Colonic mucosa (tissue), 4 donors: ENCODE measurements at regions not wholly inside any gene's neighbourhood (a gene's known extent, or its start where the extent isn't known, plus 50 kb on each side); places are given as distances from the start of the nearest gene placed in this dataset.

Source experiments
- DNase-seq: peaks from one replicate; pipeline ENCODE4 v3.0.0-alpha.2; 2020
- H3K27ac ChIP-seq: fragments of 200-600 bp; one replicate; pipeline ENCODE4 v1.8.0; 2021
- H3K27me3 ChIP-seq: fragments of 200-600 bp; one replicate; pipeline ENCODE4 v1.8.0; 2021
- H3K36me3 ChIP-seq: fragments of 200-600 bp; one replicate; pipeline ENCODE4 v1.8.0; 2021
- H3K4me1 ChIP-seq: fragments of 200-600 bp; one replicate; pipeline ENCODE4 v1.8.0; 2021; ENCODE audit warnings: mild to moderate bottlenecking
- H3K4me3 ChIP-seq: fragments of 200-600 bp; one replicate; pipeline ENCODE4 v1.8.0; 2021
- H3K9ac ChIP-seq, 2 donors: one replicate each; pipeline ENCODE4 v1.7.0; 2013; ENCODE audit warnings: control low read depth in 2 of 2, low read depth in 2 of 2, low read length in 2 of 2
- H3K9me3 ChIP-seq: fragments of 200-600 bp; one replicate; pipeline ENCODE4 v1.8.0; 2021
- CTCF ChIP-seq: fragments of 200-600 bp; IDR thresholded peaks from one replicate; pipeline ENCODE4 v1.8.0; 2022; ENCODE audit warnings: antibody characterized with exemption, mild to moderate bottlenecking
- intact Hi-C: fragments of 100-400 bp; cut with DNase I; formaldehyde crosslinking; loops from one replicate; pipeline ENCODE4 v1.14.1; 2022
- donor health status: healthy.
- donor health status: DM: no; HTN: no; CAD: no.
- donor health status: DM: no; HTN: no; CAD: no.

- H3K9me3 ChIP-seq, result no peaks in the 10 kb centered on the region
- H3K27me3 ChIP-seq, result no peaks in the 10 kb centered on the region
- intact Hi-C loops, result no loop called here
- H3K4me3 ChIP-seq, result no peak overlapping the region
- TF ChIP-seq CTCF, result no peak
- H3K4me1 ChIP-seq, result no peaks in the 10 kb centered on the region
- no peaks in the 10 kb centered on the region for H3K36me3 ChIP-seq
- no peak for DNase-seq
- H3K9ac ChIP-seq, result no peak overlapping the region
- H3K27ac ChIP-seq, result no peak overlapping the region
These were observed 460.8 kb upstream of the CDH20 start for GRCh38 chr18:60872434-60872833.

GRCh38 chr18:60873708-60874107 lies 459.5 kb upstream of the CDH20 start:
- no peaks in the 10 kb centered on the region for H3K36me3 ChIP-seq
- no peaks in the 10 kb centered on the region for H3K4me1 ChIP-seq
- no peaks in the 10 kb centered on the region for H3K27me3 ChIP-seq
- H3K9me3 ChIP-seq, result no peaks in the 10 kb centered on the region
- DNase-seq, result no peak
- intact Hi-C loops, result no loop called here
- no peak overlapping the region for H3K4me3 ChIP-seq
- no peak for TF ChIP-seq CTCF
- H3K9ac ChIP-seq, result no peak overlapping the region
- H3K27ac ChIP-seq, result no peak overlapping the region

DNA sequence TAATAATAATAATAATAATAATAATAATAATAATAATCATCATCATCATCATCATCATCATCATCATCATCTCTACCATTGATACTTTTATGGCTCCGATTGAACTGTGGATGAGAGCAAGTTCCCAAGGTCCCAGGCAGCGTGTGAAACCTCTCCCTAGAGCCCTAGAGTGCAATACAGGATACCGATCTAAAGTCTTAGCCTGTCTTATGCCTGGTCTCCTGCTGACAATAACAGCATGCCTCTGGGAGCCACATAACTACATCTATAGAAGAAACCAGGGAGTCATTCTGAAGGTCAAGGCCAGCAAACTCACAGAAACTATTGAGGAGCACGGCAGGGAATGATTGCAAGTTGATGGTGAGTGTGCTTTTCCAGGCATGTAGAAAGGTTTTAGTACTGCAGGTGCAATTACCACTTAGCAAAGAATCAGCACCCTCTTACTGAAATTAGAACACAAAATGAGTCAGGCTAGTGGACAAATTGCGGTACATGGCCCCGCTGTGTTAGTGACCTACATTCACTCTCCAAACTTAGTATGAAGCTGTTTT lies 457.2 kb upstream of the CDH20 start:
- intact Hi-C loops, result no loop called here
- no peak for TF ChIP-seq CTCF
- no peak for DNase-seq

DNA sequence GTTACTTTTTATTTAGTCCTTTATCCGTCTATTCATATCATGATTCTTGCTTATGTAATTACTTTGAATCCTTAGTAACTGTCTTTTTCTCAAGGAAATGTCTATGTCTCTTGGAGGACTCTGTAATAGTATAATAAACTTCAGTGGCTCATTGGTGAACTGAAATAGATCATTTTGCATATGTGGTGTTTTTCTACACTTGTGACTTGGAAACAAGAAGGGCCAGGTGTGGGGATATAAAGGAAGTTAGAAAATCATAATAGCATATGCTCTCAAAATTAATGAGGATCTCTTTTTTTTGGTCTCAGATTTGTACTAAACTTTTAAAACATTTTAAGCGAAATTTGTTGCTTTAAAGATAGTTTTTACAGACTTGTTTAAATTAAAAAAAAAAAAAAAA lies 453.0 kb upstream of the CDH20 start:
- H3K27ac ChIP-seq, result no peak overlapping the region
- DNase-seq, result no peak
- H3K27me3 ChIP-seq, result no peaks in the 10 kb centered on the region
- no peaks in the 10 kb centered on the region for H3K4me1 ChIP-seq
- intact Hi-C loops, result no loop called here
- H3K36me3 ChIP-seq, result no peaks in the 10 kb centered on the region
- no peaks in the 10 kb centered on the region for H3K9me3 ChIP-seq
- no peak overlapping the region for H3K4me3 ChIP-seq
- TF ChIP-seq CTCF, result no peak
- H3K9ac ChIP-seq, result no peak overlapping the region

More for the DNA sequence above, 457.2 kb upstream of the CDH20 start:
- Histone ChIP-seq H3K4me3 (no peak overlapping the region), H3K9me3 (no peaks in the 10 kb centered on the region), H3K4me1 (no peaks in the 10 kb centered on the region), H3K36me3 (no peaks in the 10 kb centered on the region), H3K27ac (no peak overlapping the region), H3K9ac (no peak overlapping the region), H3K27me3 (no peaks in the 10 kb centered on the region)

DNA sequence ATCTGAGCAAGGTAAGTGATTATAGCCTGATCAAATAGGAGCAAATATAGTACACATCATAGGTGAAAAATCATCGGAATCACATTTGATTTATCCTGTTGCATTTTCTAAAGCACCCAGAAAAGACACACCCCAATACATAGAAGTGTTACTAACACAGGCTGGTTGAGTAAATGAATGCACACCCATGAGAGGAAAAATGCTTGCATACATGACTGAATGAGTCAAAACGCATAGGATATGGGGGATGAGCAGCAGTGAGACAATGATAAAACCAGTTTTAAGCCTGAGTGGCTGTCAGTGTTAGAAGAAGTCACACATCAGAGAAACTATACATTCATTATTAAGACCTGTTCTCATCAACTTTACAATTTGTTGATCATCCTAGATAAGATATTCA lies 449.6 kb upstream of the CDH20 start:
- DNase-seq, result no peak
- Histone ChIP-seq H3K4me3 (no peak overlapping the region), H3K27ac (no peak overlapping the region), H3K9me3 (no peaks in the 10 kb centered on the region), H3K27me3 (no peaks in the 10 kb centered on the region), H3K4me1 (no peaks in the 10 kb centered on the region), H3K36me3 (no peaks in the 10 kb centered on the region), H3K9ac (no peak overlapping the region)
- TF ChIP-seq CTCF, result no peak
- intact Hi-C loops, result no loop called here
